Thyroid gland (tissue), 4 donors: ENCODE measurements at regions not wholly inside any gene's neighbourhood (a gene's known extent, or its start where the extent isn't known, plus 50 kb on each side); places are given as distances from the start of the nearest gene placed in this dataset.

Experiments used
- CTCF ChIP-seq, 6 experiments: fragments of 200-600 bp in 3 of 6; fragments of 450-650 bp in 3 of 6; sonication (generic) in 3 of 6; IDR thresholded peaks; one replicate each; pipeline ENCODE4 v1.5.1; 2016 to 2019; ENCODE audit warnings: antibody characterized with exemption in 6 of 6, mild to moderate bottlenecking in 2 of 6, inconsistent platforms in 1 of 6, moderate library complexity in 1 of 6
- POLR2A ChIP-seq, 2 donors: fragments of 450-650 bp; IDR thresholded peaks; one replicate each; pipeline ENCODE4 v1.6.1; 2017; ENCODE audit warnings: antibody characterized with exemption in 2 of 2, mild to moderate bottlenecking in 2 of 2, moderate library complexity in 1 of 2

GRCh38 chr3:162142511-162142910, 645.9 kb downstream of the OTOL1 start:
- TF ChIP-seq CTCF (IDR thresholded peaks at IDR 0.05) (no peak), POLR2A (IDR thresholded peaks at IDR 0.05) (no peak)
